SK-N-SH treated with all-trans-retinoic acid at 6 μM for 48 hours (cell line): ENCODE measurements at regions not wholly inside any gene's neighbourhood (a gene's known extent, or its start where the extent isn't known, plus 50 kb on each side); places are given as distances from the start of the nearest gene placed in this dataset.

Experiments used
- BACH2 ChIP-seq: fragments of 250-450 bp; sonication (Bioruptor Pico); IDR thresholded peaks from 2 replicates; pipeline ENCODE4 v1.9.0; 2021; ENCODE audit warnings: mild to moderate bottlenecking, borderline replicate concordance
- CSDC2 ChIP-seq: fragments of 250-450 bp; sonication (Bioruptor Pico); IDR thresholded peaks from 2 replicates; pipeline ENCODE4 v1.5.0; 2020; ENCODE audit warnings: mild to moderate bottlenecking, moderate library complexity
- GLIS3 ChIP-seq: fragments of 250-450 bp; sonication (Bioruptor Pico); IDR thresholded peaks from 2 replicates; pipeline ENCODE4 v1.5.0; 2020; ENCODE audit warnings: mild to moderate bottlenecking, moderate library complexity
- ISL1 ChIP-seq: fragments of 250-450 bp; sonication (Bioruptor Pico); IDR thresholded peaks from 2 replicates; pipeline ENCODE4 v2.1.2; 2022; ENCODE audit warnings: mild to moderate bottlenecking, moderate library complexity
- OSR1 ChIP-seq: fragments of 250-450 bp; sonication (Bioruptor Pico); IDR thresholded peaks from 2 replicates; pipeline ENCODE4 v1.8.0; 2022; ENCODE audit warnings: moderate library complexity, mild to moderate bottlenecking, inconsistent platforms
- PPARA ChIP-seq: fragments of 250-450 bp; sonication (Bioruptor Pico); IDR thresholded peaks from 2 replicates; pipeline ENCODE4 v1.5.0; 2020; ENCODE audit warnings: mild to moderate bottlenecking, borderline replicate concordance
- SNAI2 ChIP-seq: fragments of 250-450 bp; sonication (Bioruptor Pico); IDR thresholded peaks from 2 replicates; pipeline ENCODE4 v1.5.0; 2020; ENCODE audit warnings: mild to moderate bottlenecking, moderate library complexity
- ZFP30 ChIP-seq: fragments of 450-650 bp; formaldehyde crosslinking; IDR thresholded peaks from 2 replicates; pipeline ENCODE4 v1.5.0; 2022; ENCODE audit warnings: mild to moderate bottlenecking, moderate library complexity
- ZNF70 ChIP-seq: fragments of 450-650 bp; formaldehyde crosslinking; IDR thresholded peaks from 2 replicates; pipeline ENCODE4 v1.5.0; 2020; ENCODE audit warnings: mild to moderate bottlenecking, moderate library complexity
- TF ChIP-seq, protein P1 (sequence below): fragments of 250-450 bp; sonication (Bioruptor Pico); IDR thresholded peaks from 2 replicates; pipeline ENCODE4 v1.5.1; 2020; ENCODE audit warnings: low read depth, mild to moderate bottlenecking, moderate library complexity
- TF ChIP-seq, protein P2 (sequence below): fragments of 250-450 bp; sonication (Bioruptor Pico); IDR thresholded peaks from 2 replicates; pipeline ENCODE4 v1.5.0; 2020; ENCODE audit warnings: mild to moderate bottlenecking, moderate library complexity
- TF ChIP-seq, protein P3 (sequence below): fragments of 250-450 bp; sonication (Bioruptor Pico); IDR thresholded peaks from 2 replicates; pipeline ENCODE4 v1.5.1; 2021; ENCODE audit warnings: mild to moderate bottlenecking, moderate library complexity
- TF ChIP-seq, protein P4 (sequence below): fragments of 250-450 bp; sonication (Bioruptor Pico); IDR thresholded peaks from 2 replicates; pipeline ENCODE4 v1.8.0; 2020; ENCODE audit warnings: mild to moderate bottlenecking, moderate library complexity, borderline replicate concordance

DNA sequence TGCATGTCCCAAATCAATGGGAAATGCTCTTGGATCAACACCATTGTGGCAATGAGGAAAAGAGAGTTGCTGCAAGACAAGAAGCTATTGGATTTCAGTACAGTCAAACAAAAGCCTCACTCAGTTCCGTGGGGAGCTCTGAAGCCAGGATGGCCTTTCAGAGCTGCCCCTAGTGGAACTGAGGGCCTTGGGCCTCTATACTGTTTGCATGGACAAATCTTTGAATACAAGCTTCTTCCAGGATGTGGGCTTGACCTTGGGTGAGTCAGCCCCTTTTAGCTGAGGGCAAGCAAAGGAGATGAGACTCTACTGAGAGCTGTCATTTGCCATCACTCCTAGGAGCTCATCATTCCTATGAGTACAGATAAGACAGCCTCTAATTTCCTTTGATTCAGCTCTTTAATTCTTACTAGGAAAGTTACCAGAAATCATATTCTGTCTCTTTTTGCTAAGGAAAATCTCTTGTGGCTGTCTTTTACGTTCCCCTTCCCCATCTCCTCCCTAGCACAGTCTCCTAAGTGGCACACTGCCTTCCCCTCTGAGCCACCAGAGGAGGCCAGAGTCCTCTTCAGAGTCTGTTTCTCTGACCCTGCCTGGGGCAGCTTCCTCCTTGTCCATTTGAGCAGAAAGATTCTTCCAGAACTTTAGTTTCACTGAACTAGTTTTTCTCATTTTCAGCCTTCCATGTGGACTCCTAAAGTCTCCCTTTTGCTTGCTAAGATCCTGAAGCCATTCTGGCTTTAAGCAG lies 168.8 kb upstream of the POC5 start:
- TF ChIP-seq, protein P1, sequence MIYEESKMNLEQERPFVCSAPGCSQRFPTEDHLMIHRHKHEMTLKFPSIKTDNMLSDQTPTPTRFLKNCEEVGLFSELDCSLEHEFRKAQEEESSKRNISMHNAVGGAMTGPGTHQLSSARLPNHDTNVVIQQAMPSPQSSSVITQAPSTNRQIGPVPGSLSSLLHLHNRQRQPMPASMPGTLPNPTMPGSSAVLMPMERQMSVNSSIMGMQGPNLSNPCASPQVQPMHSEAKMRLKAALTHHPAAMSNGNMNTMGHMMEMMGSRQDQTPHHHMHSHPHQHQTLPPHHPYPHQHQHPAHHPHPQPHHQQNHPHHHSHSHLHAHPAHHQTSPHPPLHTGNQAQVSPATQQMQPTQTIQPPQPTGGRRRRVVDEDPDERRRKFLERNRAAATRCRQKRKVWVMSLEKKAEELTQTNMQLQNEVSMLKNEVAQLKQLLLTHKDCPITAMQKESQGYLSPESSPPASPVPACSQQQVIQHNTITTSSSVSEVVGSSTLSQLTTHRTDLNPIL (CRISPR knock-in tag) = no peak
- TF ChIP-seq ZFP30 (CRISPR knock-in tag) (no peak), CSDC2 (CRISPR knock-in tag) (no peak), PPARA (CRISPR knock-in tag) (no peak), SNAI2 (CRISPR knock-in tag) (no peak), ZNF70 (CRISPR knock-in tag) (no peak), GLIS3 (CRISPR knock-in tag) (no peak), ISL1 (CRISPR knock-in tag) (no peak), BACH2 (CRISPR knock-in tag) (no peak), OSR1 (CRISPR knock-in tag) (no peak)
- TF ChIP-seq, protein P2, sequence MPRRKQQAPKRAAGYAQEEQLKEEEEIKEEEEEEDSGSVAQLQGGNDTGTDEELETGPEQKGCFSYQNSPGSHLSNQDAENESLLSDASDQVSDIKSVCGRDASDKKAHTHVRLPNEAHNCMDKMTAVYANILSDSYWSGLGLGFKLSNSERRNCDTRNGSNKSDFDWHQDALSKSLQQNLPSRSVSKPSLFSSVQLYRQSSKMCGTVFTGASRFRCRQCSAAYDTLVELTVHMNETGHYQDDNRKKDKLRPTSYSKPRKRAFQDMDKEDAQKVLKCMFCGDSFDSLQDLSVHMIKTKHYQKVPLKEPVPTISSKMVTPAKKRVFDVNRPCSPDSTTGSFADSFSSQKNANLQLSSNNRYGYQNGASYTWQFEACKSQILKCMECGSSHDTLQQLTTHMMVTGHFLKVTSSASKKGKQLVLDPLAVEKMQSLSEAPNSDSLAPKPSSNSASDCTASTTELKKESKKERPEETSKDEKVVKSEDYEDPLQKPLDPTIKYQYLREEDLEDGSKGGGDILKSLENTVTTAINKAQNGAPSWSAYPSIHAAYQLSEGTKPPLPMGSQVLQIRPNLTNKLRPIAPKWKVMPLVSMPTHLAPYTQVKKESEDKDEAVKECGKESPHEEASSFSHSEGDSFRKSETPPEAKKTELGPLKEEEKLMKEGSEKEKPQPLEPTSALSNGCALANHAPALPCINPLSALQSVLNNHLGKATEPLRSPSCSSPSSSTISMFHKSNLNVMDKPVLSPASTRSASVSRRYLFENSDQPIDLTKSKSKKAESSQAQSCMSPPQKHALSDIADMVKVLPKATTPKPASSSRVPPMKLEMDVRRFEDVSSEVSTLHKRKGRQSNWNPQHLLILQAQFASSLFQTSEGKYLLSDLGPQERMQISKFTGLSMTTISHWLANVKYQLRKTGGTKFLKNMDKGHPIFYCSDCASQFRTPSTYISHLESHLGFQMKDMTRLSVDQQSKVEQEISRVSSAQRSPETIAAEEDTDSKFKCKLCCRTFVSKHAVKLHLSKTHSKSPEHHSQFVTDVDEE = no peak
- TF ChIP-seq, protein P3, sequence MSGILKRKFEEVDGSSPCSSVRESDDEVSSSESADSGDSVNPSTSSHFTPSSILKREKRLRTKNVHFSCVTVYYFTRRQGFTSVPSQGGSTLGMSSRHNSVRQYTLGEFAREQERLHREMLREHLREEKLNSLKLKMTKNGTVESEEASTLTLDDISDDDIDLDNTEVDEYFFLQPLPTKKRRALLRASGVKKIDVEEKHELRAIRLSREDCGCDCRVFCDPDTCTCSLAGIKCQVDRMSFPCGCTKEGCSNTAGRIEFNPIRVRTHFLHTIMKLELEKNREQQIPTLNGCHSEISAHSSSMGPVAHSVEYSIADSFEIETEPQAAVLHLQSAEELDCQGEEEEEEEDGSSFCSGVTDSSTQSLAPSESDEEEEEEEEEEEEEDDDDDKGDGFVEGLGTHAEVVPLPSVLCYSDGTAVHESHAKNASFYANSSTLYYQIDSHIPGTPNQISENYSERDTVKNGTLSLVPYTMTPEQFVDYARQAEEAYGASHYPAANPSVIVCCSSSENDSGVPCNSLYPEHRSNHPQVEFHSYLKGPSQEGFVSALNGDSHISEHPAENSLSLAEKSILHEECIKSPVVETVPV (CRISPR knock-in tag) = no peak
- TF ChIP-seq, protein P4, sequence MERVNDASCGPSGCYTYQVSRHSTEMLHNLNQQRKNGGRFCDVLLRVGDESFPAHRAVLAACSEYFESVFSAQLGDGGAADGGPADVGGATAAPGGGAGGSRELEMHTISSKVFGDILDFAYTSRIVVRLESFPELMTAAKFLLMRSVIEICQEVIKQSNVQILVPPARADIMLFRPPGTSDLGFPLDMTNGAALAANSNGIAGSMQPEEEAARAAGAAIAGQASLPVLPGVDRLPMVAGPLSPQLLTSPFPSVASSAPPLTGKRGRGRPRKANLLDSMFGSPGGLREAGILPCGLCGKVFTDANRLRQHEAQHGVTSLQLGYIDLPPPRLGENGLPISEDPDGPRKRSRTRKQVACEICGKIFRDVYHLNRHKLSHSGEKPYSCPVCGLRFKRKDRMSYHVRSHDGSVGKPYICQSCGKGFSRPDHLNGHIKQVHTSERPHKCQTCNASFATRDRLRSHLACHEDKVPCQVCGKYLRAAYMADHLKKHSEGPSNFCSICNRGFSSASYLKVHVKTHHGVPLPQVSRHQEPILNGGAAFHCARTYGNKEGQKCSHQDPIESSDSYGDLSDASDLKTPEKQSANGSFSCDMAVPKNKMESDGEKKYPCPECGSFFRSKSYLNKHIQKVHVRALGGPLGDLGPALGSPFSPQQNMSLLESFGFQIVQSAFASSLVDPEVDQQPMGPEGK (CRISPR knock-in tag) = no peak
